PC-3 (cell line): ENCODE measurements at regions not wholly inside any gene's neighbourhood (a gene's known extent, or its start where the extent isn't known, plus 50 kb on each side); places are given as distances from the start of the nearest gene placed in this dataset.

Experiments used
- CTCF ChIP-seq: fragments of 300-600 bp; sonication (generic); conservative IDR thresholded peaks from 2 replicates; pipeline ENCODE4 v1.5.1; 2017; ENCODE audit warnings: antibody characterized with exemption, low read depth, mild to moderate bottlenecking, low read length
- EZH2 ChIP-seq: fragments of 300-600 bp; sonication (generic); IDR thresholded peaks from one replicate; pipeline ENCODE4 v1.6.1; 2017; ENCODE audit warnings: antibody characterized with exemption, mild to moderate bottlenecking, low read length; ENCODE audit not compliant: unreplicated experiment

GRCh38 chr5:124161266-124161665 is 585.2 kb downstream of the ZNF608 start:
- TF ChIP-seq CTCF: no peak
- TF ChIP-seq EZH2: no peak
